ENCODE measurements at regions not wholly inside any gene's neighbourhood (a gene's known extent, or its start where the extent isn't known, plus 50 kb on each side); places are given as distances from the start of the nearest gene placed in this dataset.

DNA sequence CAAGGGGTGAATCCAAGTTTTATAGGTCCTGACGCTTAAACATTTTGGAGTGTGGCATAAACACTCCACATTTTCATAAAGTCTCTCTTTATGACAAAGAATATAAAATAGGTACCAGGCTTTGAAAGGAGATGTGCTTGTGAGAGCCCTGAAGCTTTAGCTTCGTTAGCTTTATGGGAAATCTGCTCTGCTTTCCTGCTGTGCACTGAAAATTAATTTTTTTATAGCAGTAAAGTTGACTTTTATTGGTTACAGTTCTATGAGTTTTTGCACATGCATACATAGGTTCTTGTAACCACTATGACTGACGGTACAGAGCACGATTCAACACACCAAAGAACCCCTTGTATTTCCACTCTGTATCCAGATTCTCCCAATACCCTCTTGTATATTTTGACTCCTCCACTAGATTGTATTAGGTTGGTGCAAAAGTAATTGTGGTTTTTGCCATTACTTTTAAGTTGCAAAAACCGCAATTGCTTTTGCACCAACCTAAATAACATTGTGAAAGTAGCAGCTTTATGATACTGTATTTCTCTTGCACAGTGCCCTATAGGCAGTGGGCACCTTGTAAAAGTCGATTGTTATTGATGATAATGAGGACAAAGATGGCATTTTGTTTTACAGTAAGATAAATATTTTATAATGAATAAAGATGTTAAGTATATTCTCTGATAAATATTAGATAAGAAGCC, 145.2 kb upstream of the AKIRIN2 start:
- DNase-seq = no peak

- no peak for DNase-seq
Observed at GRCh38 chr6:87846434-87846833, 144.4 kb upstream of the AKIRIN2 start.

GRCh38 chr6:87840324-87840723, 138.3 kb upstream of the AKIRIN2 start:
- no peak for DNase-seq

- no peak for DNase-seq
Observed at GRCh38 chr6:87837876-87838275, 135.8 kb upstream of the AKIRIN2 start.

DNA sequence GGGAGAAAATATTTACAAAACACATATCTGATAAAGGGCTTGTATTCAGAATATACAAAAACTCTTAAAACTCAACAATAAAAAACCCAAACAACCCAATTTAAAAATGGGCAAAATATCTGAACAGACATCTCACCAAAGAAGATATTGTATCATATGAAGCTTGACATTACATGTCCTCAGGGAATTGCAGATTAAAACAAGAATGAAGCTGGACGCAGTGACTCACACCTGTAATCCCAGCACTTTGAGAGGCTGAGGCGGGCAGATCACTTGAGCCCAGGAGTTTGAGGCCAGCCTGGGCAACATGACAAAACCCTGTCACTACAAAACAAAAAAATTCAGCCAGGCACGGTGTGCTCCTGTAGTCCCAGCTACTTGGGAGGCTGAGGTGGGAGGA, 135.4 kb upstream of the AKIRIN2 start:
- DNase-seq = no peak

- peak; percentile 7 for DNase-seq
Observed at GRCh38 chr6:87832025-87832825, 130.2 kb upstream of the AKIRIN2 start.

DNA sequence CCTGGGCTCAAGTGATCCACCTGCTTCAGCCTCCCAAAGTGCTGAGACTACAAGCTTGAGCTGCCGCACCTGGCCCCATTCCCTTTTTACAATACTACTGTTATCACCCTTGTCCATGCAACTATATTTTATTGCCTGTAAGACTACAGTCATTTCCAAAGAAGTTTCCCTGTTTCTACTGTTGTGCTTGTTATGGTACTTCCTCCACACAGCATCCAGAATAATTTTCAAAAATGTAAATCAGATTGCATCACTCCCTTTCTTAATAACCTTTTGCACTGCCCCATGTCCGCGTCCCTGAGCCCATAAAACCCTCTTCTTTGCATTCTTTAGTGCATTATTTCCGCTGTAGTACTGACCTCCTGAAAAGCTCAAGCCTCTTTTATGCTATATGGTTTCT, 128.9 kb upstream of the AKIRIN2 start:
- no peak for DNase-seq

DNA sequence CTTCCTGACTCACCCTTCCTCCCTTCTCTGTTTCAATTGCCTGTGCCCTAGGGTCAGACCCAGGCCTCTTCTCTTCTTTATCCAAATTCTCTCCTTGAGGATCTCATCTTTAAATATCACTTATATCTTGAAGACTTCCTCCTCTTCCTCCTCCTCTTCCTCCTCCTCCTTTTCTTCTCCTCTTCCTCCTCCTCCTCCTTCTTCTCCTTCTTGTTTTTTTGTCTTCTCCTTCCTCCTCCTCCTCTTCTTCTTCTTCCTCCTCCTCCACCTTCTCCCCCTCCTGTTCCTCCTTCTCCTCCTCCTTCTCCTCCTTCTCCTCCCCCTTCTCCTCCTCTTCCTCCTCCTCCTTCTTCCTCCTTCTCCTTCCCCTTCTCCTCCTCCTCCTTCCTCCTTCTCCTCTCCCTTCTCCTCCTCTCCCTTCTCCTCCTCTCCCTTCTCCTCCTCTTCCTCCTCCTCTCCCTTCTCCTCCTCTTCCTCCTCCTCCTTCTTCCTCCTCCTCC, 127.6 kb upstream of the AKIRIN2 start:
- no peak for DNase-seq

DNA sequence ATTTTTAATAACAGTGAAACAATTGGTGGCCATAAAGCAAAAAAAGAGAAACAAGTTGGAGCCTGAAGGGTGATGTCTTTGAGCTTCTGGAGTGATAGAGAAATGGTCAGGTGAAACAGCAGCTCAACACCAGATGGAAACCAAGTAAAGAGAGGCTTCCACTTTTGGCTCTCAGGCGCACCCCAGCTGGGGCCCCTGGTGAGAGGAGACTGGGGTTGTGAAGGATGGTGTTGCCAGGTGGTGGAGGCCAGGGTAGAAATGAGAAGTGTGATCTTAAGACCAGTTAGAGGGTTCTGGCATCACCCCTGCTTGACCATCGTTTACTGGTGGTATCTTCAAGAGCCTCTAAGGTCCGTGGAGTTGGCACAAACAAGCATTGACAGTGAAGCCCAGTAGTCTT, 126.0 kb upstream of the AKIRIN2 start:
- no peak for DNase-seq

DNA sequence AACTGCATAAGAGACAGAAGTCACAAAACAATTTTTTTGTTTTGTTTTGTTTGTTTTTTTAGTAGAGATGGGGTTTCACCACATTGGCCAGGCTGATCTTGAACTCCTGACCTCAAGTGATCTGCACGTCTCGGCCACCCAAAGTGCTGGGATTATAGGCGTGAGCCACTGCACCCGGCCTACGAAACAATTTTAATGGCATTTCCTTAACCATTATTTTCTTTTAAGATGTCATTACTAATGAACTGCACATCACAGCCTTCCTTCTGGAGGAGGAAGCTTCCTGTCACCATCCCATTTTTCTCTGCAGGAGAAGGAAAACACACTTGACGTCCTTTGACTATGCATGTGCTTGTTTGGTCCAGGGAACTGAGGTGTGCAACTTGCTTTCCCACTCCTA, 125.3 kb upstream of the AKIRIN2 start:
- DNase-seq = no peak

- DNase-seq = no peak
Observed at GRCh38 chr6:87826424-87826823, 124.4 kb upstream of the AKIRIN2 start.

DNA sequence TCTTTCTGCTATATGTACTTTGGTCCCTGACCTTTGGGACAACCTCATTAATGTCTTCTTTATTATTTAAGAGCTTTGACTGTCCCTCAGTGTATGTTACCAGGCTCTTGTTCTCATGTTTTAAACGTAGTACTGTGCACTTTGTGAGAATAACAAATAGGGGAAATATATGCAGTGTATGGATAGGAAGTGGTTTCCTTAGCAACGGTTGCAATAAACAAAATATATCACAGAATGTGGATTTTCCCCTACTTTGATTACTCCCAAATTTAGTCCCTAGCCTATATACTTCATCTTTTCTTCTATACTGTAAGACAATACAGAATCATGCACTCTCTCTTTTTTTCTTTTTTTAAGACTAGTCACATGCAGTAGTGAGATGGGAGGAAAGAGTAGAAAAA, 123.8 kb upstream of the AKIRIN2 start:
- no peak for DNase-seq

DNA sequence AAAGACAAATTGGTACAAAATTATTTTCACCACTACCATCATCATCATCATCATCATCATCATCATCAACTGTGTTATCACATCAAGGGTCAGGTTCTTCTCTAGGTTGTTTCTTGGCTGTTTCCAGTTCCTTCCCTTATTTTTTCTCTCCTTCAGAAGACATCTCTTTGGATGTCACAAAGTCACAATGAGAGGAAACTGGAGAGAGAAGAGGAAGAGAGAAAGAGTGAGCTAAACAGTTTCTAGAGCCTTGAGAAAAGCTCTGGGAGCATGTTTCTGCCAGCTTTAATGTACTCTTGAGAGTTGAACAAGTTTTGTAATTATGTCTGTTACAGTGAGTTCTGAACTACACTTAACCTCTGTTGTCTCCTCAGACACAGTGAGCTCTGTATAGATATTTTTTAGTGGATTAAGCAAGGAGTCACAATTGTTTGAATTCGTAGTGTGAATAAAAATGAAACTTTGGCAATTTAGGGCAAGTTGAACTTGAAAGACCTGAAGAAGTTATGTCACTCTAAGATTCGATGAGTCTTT, 123.0 kb upstream of the AKIRIN2 start:
- no peak for DNase-seq

DNA sequence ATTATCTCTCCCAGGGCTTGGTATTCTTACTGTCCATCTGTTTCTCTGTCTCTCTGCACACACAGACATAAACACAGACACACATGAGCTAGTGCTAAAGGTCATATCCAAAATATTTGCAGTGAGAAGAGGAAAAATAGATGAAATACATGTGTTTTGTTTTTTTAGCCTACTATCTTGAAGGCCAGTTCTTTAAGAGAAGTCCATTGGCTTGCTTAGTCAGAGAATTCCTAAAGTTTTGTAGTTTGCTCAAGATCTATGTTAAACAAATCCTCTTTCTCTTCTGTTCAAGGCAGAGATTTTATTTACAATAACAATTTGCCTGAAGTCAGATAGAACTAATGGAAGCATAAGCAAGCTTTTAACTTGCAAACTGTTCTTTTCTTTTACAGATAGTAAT, 120.0 kb upstream of the AKIRIN2 start:
- DNase-seq = no peak

DNA sequence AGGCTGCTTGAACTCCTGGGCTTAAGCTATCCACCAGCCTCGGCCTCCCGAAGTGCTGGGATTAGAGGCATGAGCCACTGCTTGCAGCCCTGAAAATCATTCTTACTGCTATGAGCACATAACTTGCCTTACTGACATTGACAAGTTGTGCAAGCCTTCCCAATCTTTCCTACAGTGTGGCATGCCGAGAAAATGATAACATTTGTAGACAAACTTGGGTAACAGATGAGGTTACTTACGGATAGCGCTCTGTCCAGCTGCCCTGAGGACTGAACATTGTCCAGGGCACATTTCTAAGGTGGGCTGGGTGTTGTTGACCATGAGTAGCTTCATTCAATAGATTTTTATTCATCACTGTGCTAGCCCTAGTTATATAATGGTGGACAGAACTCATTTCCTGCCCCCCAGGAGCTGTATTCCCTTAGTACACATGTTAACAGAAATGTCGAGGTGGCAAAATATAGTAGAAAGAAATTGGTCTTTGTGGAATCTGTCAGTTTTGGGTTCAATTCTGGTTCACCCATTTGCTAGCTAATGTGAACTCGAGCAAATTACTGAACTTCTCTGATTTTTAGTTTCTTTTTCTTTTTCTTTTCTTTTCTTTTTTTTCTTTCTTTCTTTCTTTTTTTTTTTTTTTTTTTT, 118.4 kb upstream of the AKIRIN2 start:
- no peak for DNase-seq

GRCh38 chr6:87817183-87817582, 115.2 kb upstream of the AKIRIN2 start:
- no peak for DNase-seq

- no peak for DNase-seq
Observed at GRCh38 chr6:87815449-87815848, 113.4 kb upstream of the AKIRIN2 start.

GRCh38 chr6:87808005-87808757, 106.1 kb upstream of the AKIRIN2 start:
- no peak for DNase-seq

DNA sequence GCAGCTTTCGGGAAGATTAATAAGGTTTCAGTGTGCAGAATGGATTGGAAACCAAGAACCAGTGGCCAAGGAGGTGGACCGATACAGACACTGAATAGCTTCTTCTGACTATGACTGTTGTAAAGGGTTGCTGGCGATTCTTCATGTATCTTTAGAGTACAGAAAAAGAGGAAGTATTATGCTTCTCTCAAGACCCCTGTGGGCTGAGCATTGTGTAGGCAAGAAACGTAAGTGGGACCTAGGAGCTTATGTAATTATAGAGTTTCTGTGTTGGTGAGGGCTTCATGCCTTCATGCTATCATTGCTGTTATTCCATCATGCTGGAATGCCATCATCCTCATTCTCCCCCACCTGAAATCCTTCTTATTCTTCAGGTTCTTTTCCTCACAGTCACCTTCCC, 105.4 kb upstream of the AKIRIN2 start:
- no peak for DNase-seq

DNA sequence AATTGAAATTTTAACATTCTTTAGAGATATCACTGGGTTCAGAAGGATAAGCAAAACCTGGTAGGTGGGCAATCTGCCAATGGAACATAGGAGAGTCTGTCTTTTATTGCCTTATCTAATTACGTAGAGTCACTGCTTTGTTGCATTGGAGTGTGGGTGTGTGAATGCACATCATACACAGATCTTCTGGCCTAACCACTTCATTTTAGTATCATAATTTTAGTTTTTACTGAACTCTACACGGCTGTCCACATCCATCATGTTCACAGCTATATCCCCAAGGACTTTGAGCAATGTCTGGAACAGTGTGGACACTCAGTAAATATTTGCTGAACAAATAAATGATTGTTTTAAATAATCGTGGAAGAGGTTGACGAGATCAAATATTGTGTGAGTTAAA, 104.6 kb upstream of the AKIRIN2 start:
- DNase-seq = no peak

GRCh38 chr6:87806099-87806498, 104.1 kb upstream of the AKIRIN2 start:
- no peak for DNase-seq

- no peak for DNase-seq
Observed at GRCh38 chr6:87803791-87804190, 101.8 kb upstream of the AKIRIN2 start.

DNA sequence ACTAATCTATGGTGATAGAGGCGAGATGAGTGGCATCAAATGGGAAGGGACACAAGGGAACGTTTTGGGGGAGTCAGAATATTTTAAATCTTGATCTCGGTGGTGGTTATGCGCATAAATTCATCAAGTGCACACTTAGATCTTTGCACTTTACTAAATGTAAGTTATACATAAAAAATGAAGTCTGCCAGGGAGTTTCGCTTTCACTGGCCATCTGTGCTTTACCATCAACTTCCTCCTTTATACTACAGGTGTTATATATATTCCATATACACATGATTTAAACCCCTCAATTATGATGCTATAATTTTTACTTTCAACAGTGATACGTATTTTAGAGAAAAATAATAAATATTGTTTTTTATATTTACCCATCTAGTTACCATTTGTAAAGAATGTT, 97.6 kb upstream of the AKIRIN2 start:
- DNase-seq = no peak

All from retina (tissue), 1 donor.